Liver (tissue), 8 donors: ENCODE measurements at regions not wholly inside any gene's neighbourhood (a gene's known extent, or its start where the extent isn't known, plus 50 kb on each side); places are given as distances from the start of the nearest gene placed in this dataset.

Source experiments
- DNase-seq: peaks from one replicate; pipeline ENCODE4 v3.0.0-alpha.2; 2017; ENCODE audit warnings: low spot score
- H3K27ac ChIP-seq, 2 donors: one replicate each; pipeline ENCODE4 v1.7.0; 2013; ENCODE audit warnings: inconsistent platforms in 2 of 2, low read length in 2 of 2, control low read depth in 1 of 2, low read depth in 1 of 2, mild to moderate bottlenecking in 1 of 2
- H3K27me3 ChIP-seq, 4 donors: one replicate each; pipeline versions ENCODE4 v1.6.1 to v1.7.0; 2013; ENCODE audit warnings: low read length in 3 of 4, inconsistent platforms in 1 of 4, mild to moderate bottlenecking in 1 of 4, moderate library complexity in 1 of 4; ENCODE audit not compliant: control insufficient read depth in 4 of 4, insufficient read depth in 4 of 4
- H3K36me3 ChIP-seq, 4 donors: one replicate each; pipeline versions ENCODE4 v1.6.1 to v1.7.0; 2013; ENCODE audit warnings: low read length in 3 of 4, mild to moderate bottlenecking in 3 of 4, low read depth in 1 of 4, moderate library complexity in 1 of 4; ENCODE audit not compliant: control insufficient read depth in 4 of 4, insufficient read depth in 3 of 4
- H3K4me1 ChIP-seq, 4 donors: one replicate each; pipeline versions ENCODE4 v1.6.1 to v1.7.0; 2013; ENCODE audit warnings: low read length in 3 of 4, mild to moderate bottlenecking in 3 of 4, moderate library complexity in 1 of 4; ENCODE audit not compliant: control insufficient read depth in 4 of 4, insufficient read depth in 4 of 4
- H3K4me3 ChIP-seq, 3 donors: one replicate each; pipeline versions ENCODE4 v1.6.1 to v1.7.0; 2013; ENCODE audit warnings: low read length in 3 of 3, control low read depth in 1 of 3, low read depth in 1 of 3, mild to moderate bottlenecking in 1 of 3
- H3K9ac ChIP-seq, 2 donors: one replicate each; pipeline ENCODE4 v1.7.0; 2013; ENCODE audit warnings: low read length in 2 of 2, mild to moderate bottlenecking in 2 of 2, moderate library complexity in 2 of 2, control low read depth in 1 of 2, low read depth in 1 of 2
- H3K9me3 ChIP-seq, 4 donors: one replicate each; pipeline versions ENCODE4 v1.6.1 to v1.7.0; 2013; ENCODE audit warnings: low read length in 3 of 4; ENCODE audit not compliant: control insufficient read depth in 4 of 4
- ATF3 ChIP-seq: IDR thresholded peaks from 2 replicates; pipeline ENCODE4 v1.6.1; 2016; ENCODE audit warnings: antibody characterized with exemption
- CTCF ChIP-seq: fragments of 150-350 bp; IDR thresholded peaks from 2 replicates; pipeline ENCODE4 v1.5.1; 2017; ENCODE audit warnings: improper control_type of control experiment, low read depth, low read length; ENCODE audit not compliant: missing input control
- EGR1 ChIP-seq, 2 donors: IDR thresholded peaks; 2 replicates each; pipeline ENCODE4 v1.6.1; 2016 to 2018; ENCODE audit warnings: antibody characterized with exemption in 2 of 2, low read depth in 2 of 2
- FOXA1 ChIP-seq: IDR thresholded peaks from 2 replicates; pipeline ENCODE4 v1.6.1; 2016; ENCODE audit warnings: antibody characterized with exemption
- FOXA2 ChIP-seq: IDR thresholded peaks from 2 replicates; pipeline ENCODE4 v1.6.1; 2016; ENCODE audit warnings: antibody characterized with exemption
- GABPA ChIP-seq, 2 donors: IDR thresholded peaks in 1 of 2; conservative IDR thresholded peaks in 1 of 2; 2 replicates each; pipeline ENCODE4 v1.6.1; 2016; ENCODE audit warnings: antibody characterized with exemption in 2 of 2, mild to moderate bottlenecking in 1 of 2, moderate library complexity in 1 of 2
- HNF4A ChIP-seq, 2 donors: conservative IDR thresholded peaks; 2 replicates each; pipeline ENCODE4 v1.6.1; 2016; ENCODE audit warnings: antibody characterized with exemption in 2 of 2, mild to moderate bottlenecking in 2 of 2
- HNF4G ChIP-seq: IDR thresholded peaks from 2 replicates; pipeline ENCODE4 v1.6.1; 2016; ENCODE audit warnings: antibody characterized with exemption
- JUND ChIP-seq, 2 donors: IDR thresholded peaks; 2 replicates each; pipeline ENCODE4 v1.6.1; 2016; ENCODE audit warnings: antibody characterized with exemption in 2 of 2
- MAX ChIP-seq: IDR thresholded peaks from 2 replicates; pipeline ENCODE4 v1.6.1; 2016; ENCODE audit warnings: antibody characterized with exemption
- NR2F2 ChIP-seq: IDR thresholded peaks from 2 replicates; pipeline ENCODE4 v1.6.1; 2016; ENCODE audit warnings: antibody characterized with exemption
- RAD21 ChIP-seq, 2 donors: IDR thresholded peaks; 2 replicates each; pipeline ENCODE4 v1.6.1; 2016; ENCODE audit warnings: antibody characterized with exemption in 2 of 2, mild to moderate bottlenecking in 2 of 2
- REST ChIP-seq: IDR thresholded peaks from 2 replicates; pipeline ENCODE4 v1.6.1; 2016; ENCODE audit warnings: antibody characterized with exemption, mild to moderate bottlenecking
- RXRA ChIP-seq, 2 donors: IDR thresholded peaks; 2 replicates each; pipeline ENCODE4 v1.6.1; 2017 to 2018; ENCODE audit warnings: antibody characterized with exemption in 2 of 2, mild to moderate bottlenecking in 1 of 2
- SP1 ChIP-seq: IDR thresholded peaks from 2 replicates; pipeline ENCODE4 v1.6.1; 2018; ENCODE audit warnings: antibody characterized with exemption, mild to moderate bottlenecking
- TAF1 ChIP-seq: conservative IDR thresholded peaks from 2 replicates; pipeline ENCODE4 v1.6.1; 2016; ENCODE audit warnings: antibody characterized with exemption, mild to moderate bottlenecking
- YY1 ChIP-seq: IDR thresholded peaks from 2 replicates; pipeline ENCODE4 v1.6.1; 2016; ENCODE audit warnings: antibody characterized with exemption, mild to moderate bottlenecking
- ZBTB33 ChIP-seq: IDR thresholded peaks from 2 replicates; pipeline ENCODE4 v1.6.1; 2016; ENCODE audit warnings: antibody characterized with exemption
- WGBS: extraction: QIAGEN DNeasy Blood & Tissue Kit; methylation state at CpG from one replicate; pipeline ENCODE4 v1.1.7; 2013; 5-methylcytosine and 5-hydroxymethylcytosine counted together
- donor health status: healthy.
- donor health status: healthy.
- donor health status: healthy.
- donor health status: healthy.
- donor health status: healthy.

- no peak for TF ChIP-seq CTCF
- no peak for TF ChIP-seq HNF4G
- no peak for TF ChIP-seq MAX
These were observed 436.4 kb downstream of the LRRIQ3 start (continued) for GRCh38 chr1:73761559-73761958.

GRCh38 chr1:73759011-73759410 lies 439.0 kb downstream of the LRRIQ3 start:
- H3K9ac ChIP-seq: no peak overlapping the region
- no peaks in the 10 kb centered on the region for H3K4me1 ChIP-seq
- H3K4me3 ChIP-seq: no peak overlapping the region
- 80% methylated on average over 1 of the region's 1 CpG for WGBS
- TF ChIP-seq TAF1: no peak
- no peak for DNase-seq
- H3K27me3 ChIP-seq: no peaks in the 10 kb centered on the region
- no peaks in the 10 kb centered on the region for H3K36me3 ChIP-seq
- no peaks in the 10 kb centered on the region for H3K9me3 ChIP-seq
- no peak overlapping the region for H3K27ac ChIP-seq

GRCh38 chr1:73756817-73757216 lies 441.2 kb downstream of the LRRIQ3 start:
- no peak for DNase-seq
- Histone ChIP-seq H3K9ac (no peak overlapping the region), H3K4me1 (no peaks in the 10 kb centered on the region), H3K9me3 (no peaks in the 10 kb centered on the region), H3K27me3 (no peaks in the 10 kb centered on the region), H3K27ac (no peak overlapping the region), H3K36me3 (no peaks in the 10 kb centered on the region), H3K4me3 (no peak overlapping the region)
- TF ChIP-seq RXRA (IDR thresholded peaks at IDR 0.05) (no peak), YY1 (no peak), FOXA1 (no peak), GABPA (IDR thresholded peaks at IDR 0.05 in 1 of 2, conservative IDR thresholded peaks at IDR 0.05 in 1 of 2) (no peak), ATF3 (no peak), TAF1 (no peak), HNF4A (conservative IDR thresholded peaks at IDR 0.05) (no peak), MAX (no peak), REST (no peak), SP1 (no peak), NR2F2 (no peak), RAD21 (IDR thresholded peaks at IDR 0.05) (no peak), HNF4G (no peak), JUND (IDR thresholded peaks at IDR 0.05) (no peak), CTCF (no peak), ZBTB33 (no peak), FOXA2 (no peak), EGR1 (IDR thresholded peaks at IDR 0.05; ENCODE audit: low read depth in 2 of 2) (no peak)
- 74% methylated on average over 2 of the region's 2 CpGs for WGBS
